GM21423 (cell line): ENCODE measurements at regions not wholly inside any gene's neighbourhood (a gene's known extent, or its start where the extent isn't known, plus 50 kb on each side); places are given as distances from the start of the nearest gene placed in this dataset.
A peak's percentile ranks its signal among the peaks of the same experiment; 100 is the strongest.

Experiments used
- ATAC-seq: cut with Tn5 transposase; IDR thresholded peaks from one replicate; pipeline ENCODE4 v1.9.1; 2021; ENCODE audit warnings: mild to moderate bottlenecking, moderate library complexity; ENCODE audit not compliant: unreplicated experiment

GRCh38 chr4:126779001-126779400 lies 853.8 kb upstream of the INTU start:
- ATAC-seq: no peak

- ATAC-seq: no peak
Measured at GRCh38 chr4:126779436-126780166, 853.2 kb upstream of the INTU start.

DNA sequence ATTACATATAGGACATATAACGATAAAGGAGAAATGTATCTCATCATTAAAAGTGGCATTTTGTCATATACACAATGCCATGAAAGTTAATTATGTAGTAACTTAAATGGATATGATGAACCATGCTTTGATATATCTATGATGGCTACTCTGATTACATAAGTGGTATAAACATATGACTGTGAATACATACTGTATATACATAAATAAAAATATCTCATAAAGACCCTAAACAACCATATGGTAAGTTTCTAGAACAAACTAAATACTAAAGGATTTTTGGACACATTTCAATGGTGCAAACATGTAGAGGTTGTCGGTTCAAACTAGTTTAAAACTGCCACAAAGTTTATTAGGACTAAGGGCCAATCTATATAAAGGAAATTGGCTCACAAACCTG lies 849.6 kb upstream of the INTU start:
- ATAC-seq: no peak

DNA sequence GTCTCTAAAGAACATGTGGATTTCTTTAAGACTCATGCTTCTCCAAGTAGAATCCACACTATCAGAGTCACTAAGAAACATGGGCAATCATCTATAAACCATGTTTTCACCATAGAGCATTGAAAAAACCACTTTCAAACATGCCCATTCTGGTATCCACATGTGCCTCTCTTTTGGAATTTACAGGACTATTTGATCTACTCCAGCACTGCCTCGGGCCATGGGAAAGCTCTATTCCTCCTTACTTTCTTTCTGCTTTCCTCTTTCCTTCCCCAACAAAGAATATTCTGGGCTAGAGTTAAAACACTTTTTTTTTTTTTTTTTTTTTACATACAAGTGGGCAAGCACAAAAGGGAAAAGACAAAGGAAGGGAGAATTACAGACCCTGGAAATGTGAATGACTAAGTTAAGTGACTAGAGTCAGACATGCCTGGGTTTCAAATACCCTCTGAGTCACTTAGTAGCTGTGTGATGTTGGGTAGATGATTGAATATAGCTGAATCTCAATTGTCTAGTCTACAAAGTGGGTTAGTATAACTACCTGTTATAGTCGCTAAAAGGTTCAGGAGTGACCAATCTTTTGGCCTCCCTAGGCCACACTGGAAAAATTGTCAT lies 847.7 kb upstream of the INTU start:
- no peak for ATAC-seq

- ATAC-seq: no peak
Measured at GRCh38 chr4:126790633-126791032, 842.1 kb upstream of the INTU start.

DNA sequence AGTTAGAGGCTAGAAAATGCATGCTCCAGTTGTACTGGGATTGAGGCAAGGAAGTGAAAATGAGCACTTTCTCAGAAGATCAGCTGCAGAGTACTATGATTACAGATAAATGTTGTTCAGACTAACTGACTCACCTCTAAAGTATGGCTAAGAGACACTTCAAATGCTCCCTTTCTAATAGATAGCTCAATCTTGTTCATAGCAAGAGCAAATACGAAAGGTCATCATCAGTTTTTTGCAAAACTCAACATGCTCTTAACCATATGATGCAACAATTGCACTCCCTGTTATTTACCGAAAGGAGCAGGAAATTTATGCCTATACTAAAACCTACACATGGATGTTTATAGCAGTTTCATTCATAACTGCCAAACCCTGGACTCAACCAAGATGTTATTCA lies 838.4 kb upstream of the INTU start:
- no peak for ATAC-seq

GRCh38 chr4:126798214-126798613 lies 834.5 kb upstream of the INTU start:
- no peak for ATAC-seq

DNA sequence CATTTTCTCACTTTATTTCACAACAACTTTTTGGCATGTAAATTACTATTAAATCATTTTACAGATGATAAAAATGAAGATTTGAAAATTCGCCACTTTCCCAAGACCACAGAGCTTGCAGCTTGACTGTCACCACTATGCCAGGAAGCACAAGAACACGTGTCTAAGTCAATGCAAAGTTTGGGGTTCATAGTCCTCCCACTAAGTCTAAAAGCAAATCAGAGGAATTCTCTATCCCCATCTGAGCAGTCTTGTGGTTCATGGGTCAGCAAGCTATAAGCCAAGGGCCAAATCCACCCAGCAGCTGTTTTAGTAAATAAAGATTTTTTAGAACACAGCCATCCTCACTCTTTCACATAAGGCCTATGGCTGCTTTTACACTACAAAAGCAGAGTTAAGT lies 833.3 kb upstream of the INTU start:
- ATAC-seq: no peak

GRCh38 chr4:126799971-126800574 lies 832.7 kb upstream of the INTU start:
- no peak for ATAC-seq

DNA sequence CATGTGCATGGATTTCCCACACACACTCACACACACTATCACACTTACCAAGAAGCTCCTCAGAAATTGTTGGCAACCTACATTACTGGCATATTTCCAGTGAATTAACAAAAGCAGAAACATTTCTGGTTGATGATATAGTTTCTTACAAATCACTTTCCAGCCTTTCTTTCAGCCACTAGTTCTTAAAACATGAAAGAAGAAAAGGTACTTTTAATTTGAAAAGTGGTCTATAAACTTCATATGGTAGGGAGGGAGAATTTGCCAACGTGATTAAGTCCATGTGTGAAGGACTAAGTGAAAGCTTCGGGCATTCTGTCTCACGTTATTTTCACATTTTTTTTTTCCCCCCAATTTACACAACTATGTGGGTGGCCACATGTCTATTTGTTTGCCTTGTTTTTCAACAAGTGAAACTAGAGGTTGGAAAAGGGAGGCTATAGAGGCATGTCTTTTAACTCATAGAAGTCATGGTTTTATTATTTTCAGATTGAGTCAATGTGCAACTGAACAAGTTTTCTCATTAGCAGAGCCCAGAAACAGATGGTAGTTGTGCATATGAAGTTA lies 832.1 kb upstream of the INTU start:
- no peak for ATAC-seq

DNA sequence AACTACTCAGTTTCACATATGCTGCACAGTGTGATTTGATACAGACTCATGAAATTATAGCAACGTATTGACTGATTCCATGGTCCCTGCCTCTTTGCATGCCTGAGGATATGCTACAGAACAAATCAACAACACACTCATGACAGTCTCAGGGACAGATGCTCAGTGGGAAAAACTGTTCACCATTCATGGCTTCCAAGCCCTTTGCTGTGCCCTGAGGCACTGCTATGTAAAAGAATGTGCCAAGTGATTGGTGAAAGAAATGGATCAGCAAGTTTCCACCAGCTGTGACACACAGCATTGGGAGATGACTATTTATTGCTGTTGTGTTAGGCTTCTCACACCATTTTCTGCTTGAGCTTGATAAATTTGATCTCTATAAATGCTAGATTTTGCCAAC lies 825.6 kb upstream of the INTU start:
- no peak for ATAC-seq

- no peak for ATAC-seq
Measured at GRCh38 chr4:126812076-126812475, 820.7 kb upstream of the INTU start.

DNA sequence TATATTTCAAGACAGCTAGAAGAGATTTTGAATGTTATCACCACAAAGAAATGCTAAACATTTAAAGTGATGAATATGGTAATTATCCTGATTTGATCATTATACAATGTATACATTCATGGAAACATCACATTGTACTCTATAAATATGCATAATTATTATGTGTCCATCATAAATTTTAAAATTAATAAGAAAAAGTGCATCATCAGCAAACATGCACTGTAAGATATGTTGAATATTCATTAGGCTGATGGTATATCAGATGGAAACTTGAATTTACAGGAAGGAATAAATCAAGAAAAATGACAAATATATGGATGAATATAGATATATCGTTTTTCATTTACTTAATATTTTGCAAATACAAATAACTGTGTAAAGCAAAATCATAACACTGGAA lies 812.1 kb upstream of the INTU start:
- no peak for ATAC-seq

- ATAC-seq: no peak
Measured at GRCh38 chr4:126821152-126821551, 811.6 kb upstream of the INTU start.

- no peak for ATAC-seq
Measured at GRCh38 chr4:126825083-126825482, 807.7 kb upstream of the INTU start.

GRCh38 chr4:126827669-126828068 lies 805.1 kb upstream of the INTU start:
- ATAC-seq: no peak

DNA sequence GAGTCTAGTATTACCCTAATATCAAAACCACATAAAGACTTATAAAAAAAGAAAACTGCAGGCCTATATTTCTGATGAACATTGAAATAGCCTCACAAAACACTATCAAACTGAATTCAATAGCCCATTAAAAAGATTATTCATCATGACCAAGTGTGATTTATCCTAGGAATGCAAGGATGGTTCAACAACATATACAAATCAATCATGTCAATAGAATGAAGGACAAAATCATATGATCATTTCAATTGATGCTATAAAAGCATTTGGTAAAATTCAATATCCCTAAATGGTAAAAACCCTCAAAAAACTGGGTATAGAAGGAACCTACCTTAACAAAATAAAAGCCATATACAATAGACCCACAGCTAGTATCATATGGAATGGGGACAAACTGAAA lies 797.9 kb upstream of the INTU start:
- ATAC-seq: no peak

GRCh38 chr4:126838941-126839679 lies 793.6 kb upstream of the INTU start:
- ATAC-seq: no peak

DNA sequence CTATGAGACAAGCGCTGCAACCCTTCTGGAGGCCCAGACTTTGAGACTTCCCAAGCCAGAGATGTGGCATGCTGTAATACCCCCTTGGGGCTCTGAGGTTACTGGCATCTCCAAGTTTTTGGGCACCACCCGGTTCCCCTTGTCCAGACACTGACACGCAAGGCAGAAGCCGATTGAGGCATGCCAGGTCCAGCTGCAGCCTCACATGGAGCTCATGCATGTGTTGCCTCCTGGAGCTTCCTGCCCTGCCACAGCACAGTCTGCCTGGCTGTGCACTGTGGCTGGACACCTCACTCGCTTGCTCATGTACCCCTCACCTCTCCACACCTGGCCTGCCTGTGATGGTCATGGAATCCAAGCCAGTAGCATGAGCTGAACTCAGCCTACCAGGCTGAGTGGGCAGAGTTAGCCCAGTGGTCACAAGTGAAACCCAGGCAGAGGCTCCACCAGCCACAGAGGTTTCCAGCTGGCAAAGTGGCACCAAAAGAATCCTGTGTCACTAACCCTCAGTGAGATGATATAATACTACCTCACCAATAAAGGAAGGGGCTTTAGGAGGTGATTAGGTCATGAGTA lies 789.2 kb upstream of the INTU start:
- no peak for ATAC-seq

- peak; percentile 59 for ATAC-seq
Measured at GRCh38 chr4:126850286-126850685, 782.5 kb upstream of the INTU start.

DNA sequence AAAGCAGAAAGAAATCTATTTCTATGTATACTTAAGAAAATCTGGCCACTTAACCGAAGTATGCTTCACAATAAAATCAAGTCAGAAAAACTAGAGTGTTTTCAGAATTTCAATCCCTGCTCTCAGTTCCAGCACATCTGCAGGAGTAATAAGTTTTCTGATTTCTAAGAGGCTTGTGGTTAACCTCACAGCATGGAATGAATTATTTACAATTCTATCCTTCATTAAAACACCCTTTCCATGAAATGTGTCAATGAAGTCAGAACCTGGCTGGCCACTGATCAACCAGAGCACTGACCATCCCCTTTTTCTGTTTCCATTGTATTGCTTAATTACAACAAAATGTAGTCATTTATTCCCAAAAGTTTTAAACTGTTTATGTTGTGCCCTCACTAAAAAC lies 781.4 kb upstream of the INTU start:
- ATAC-seq: no peak
